GM12878 (cell line): ENCODE measurements at regions not wholly inside any gene's neighbourhood (a gene's known extent, or its start where the extent isn't known, plus 50 kb on each side); places are given as distances from the start of the nearest gene placed in this dataset.

Source experiments
- ATAC-seq: fragments of 200-7000 bp; cut with Tn5 transposase; 3 replicates; pipeline ENCODE4 v1.9.1; 2020; ENCODE audit warnings: mild to moderate bottlenecking, moderate library complexity
- BruUV-seq: library from RNA; stranded (reverse); fragments of 400-500 nt; replicated peaks from 2 replicates; lab custom pipeline; 2021; lab: Mats Ljungman, UMichigan
- CTCF ChIA-PET: fragments of 300-600 bp; sonication (Branson Sonifier 250); formaldehyde crosslinking; extraction: SDS; loops from one replicate; lab custom pipeline; 2021; ENCODE audit warnings: inconsistent platforms; lab: Yijun Ruan, JAX
- POLR2A ChIA-PET: fragments of 350-600 bp; formaldehyde crosslinking; extraction: SDS; loops from one replicate; lab custom pipeline; 2021; ENCODE audit warnings: inconsistent platforms; lab: Charles Lee
- RAD21 ChIA-PET: fragments of 300-600 bp; sonication (Branson Sonifier 250); formaldehyde crosslinking; loops from one replicate; lab custom pipeline; 2023; ENCODE audit warnings: antibody characterized with exemption; ENCODE audit not compliant: unreplicated experiment; lab: Charles Lee
- SMC1A ChIA-PET: fragments of 300-600 bp; sonication (Branson Sonifier 250); formaldehyde crosslinking; loops from one replicate; lab custom pipeline; 2023; ENCODE audit not compliant: unreplicated experiment, uncharacterized antibody; lab: Charles Lee
- DNase-seq: peaks from one replicate; pipeline ENCODE4 v3.0.0-alpha.2; 2011; ENCODE audit warnings: low read depth, low spot score
- FAIRE-seq: peaks from 3 replicates; lab custom pipeline; 2011; peaks lifted over from hg19 to GRCh38; lab: Jason Lieb, UNC
- H2AFZ ChIP-seq: 2 replicates; pipeline ENCODE4 v1.6.0; 2011; ENCODE audit warnings: low read depth, low read length, control low read depth; ENCODE audit not compliant: control insufficient read depth
- H3K27ac ChIP-seq: 2 replicates; pipeline ENCODE4 v1.5.1; 2011; ENCODE audit warnings: control low read depth; ENCODE audit not compliant: control insufficient read depth, insufficient read depth
- H3K27me3 ChIP-seq, 2 experiments: replicated peaks in 1 of 2; 2 replicates each; pipeline versions ENCODE4 v1.6.0 to v1.6.1; 2011; ENCODE audit warnings: low read length in 1 of 2; ENCODE audit not compliant: control insufficient read depth in 2 of 2, insufficient read depth in 2 of 2
- H3K36me3 ChIP-seq, 2 experiments: 2 replicates each; pipeline ENCODE4 v1.5.1; 2011; ENCODE audit warnings: low read length in 1 of 2; ENCODE audit not compliant: control insufficient read depth in 2 of 2, insufficient read depth in 2 of 2
- H3K4me1 ChIP-seq: 2 replicates; pipeline ENCODE4 v1.6.1; 2011; ENCODE audit warnings: mild to moderate bottlenecking, low read length, moderate library complexity, mixed read lengths; ENCODE audit not compliant: control insufficient read depth, insufficient read depth
- H3K4me2 ChIP-seq: 2 replicates; pipeline ENCODE4 v1.6.0; 2011; ENCODE audit warnings: control low read depth; ENCODE audit not compliant: control insufficient read depth, insufficient read depth
- H3K4me3 ChIP-seq: fragments of 200-600 bp; sonication (generic); 2 replicates; pipeline ENCODE4 v1.5.1; 2016
- H3K79me2 ChIP-seq: 2 replicates; pipeline ENCODE4 v1.6.0; 2011; ENCODE audit warnings: low read length; ENCODE audit not compliant: control insufficient read depth, insufficient read depth
- H3K9ac ChIP-seq: 2 replicates; pipeline ENCODE4 v1.8.0; 2011; ENCODE audit warnings: low read length, control low read depth, mixed read lengths; ENCODE audit not compliant: control insufficient read depth, insufficient read depth
- H3K9me3 ChIP-seq: replicated peaks from 3 replicates; pipeline ENCODE4 v1.5.1; 2011; ENCODE audit warnings: mild to moderate bottlenecking, low read length; ENCODE audit not compliant: control insufficient read depth, insufficient read depth
- H4K20me1 ChIP-seq: 2 replicates; pipeline ENCODE4 v1.6.0; 2011; ENCODE audit not compliant: control insufficient read depth, insufficient read depth
- ATF3 ChIP-seq: IDR thresholded peaks from 2 replicates; pipeline ENCODE4 v1.6.1; 2011; ENCODE audit warnings: low read depth, mild to moderate bottlenecking, low read length, moderate library complexity, borderline replicate concordance; ENCODE audit errors: extremely low read depth
- BMI1 ChIP-seq: fragments of 450-650 bp; IDR thresholded peaks from 2 replicates; pipeline ENCODE4 v1.6.1; 2016; ENCODE audit warnings: mild to moderate bottlenecking, moderate library complexity, borderline replicate concordance
- NBN ChIP-seq: fragments of 450-650 bp; IDR thresholded peaks from 2 replicates; pipeline ENCODE4 v1.6.1; 2016
- SUPT20H ChIP-seq: IDR thresholded peaks from 2 replicates; pipeline ENCODE4 v1.6.1; 2011; ENCODE audit warnings: low read depth, mild to moderate bottlenecking, low read length, moderate library complexity, borderline replicate concordance; ENCODE audit not compliant: control insufficient read depth
- WGBS: methylation state at CpG from one replicate; pipeline ENCODE4 v1.1.6; 2016; ENCODE audit warnings: low lambda C conversion rate; ENCODE audit not compliant: insufficient replicate concordance, insufficient coverage; ENCODE audit errors: missing lambda C conversion rate; 5-methylcytosine and 5-hydroxymethylcytosine counted together
- in situ Hi-C: fragments of 300-500 bp; cut with MboI; formaldehyde crosslinking; loops from 9 replicates; pipeline ENCODE4 v1.14.3; 2018; ENCODE audit warnings: mixed read lengths
- intact Hi-C: fragments of 100-400 bp; cut with micrococcal nuclease; formaldehyde crosslinking; loops from one replicate; pipeline ENCODE4 v1.14.2; 2022; ENCODE audit not compliant: unreplicated experiment
- TF ChIP-seq, protein P1 (sequence below): IDR thresholded peaks from 2 replicates; pipeline ENCODE4 v1.6.1; 2012; ENCODE audit warnings: low read depth, low read length, improper control_type of control experiment
- TF ChIP-seq, protein P2 (sequence below): fragments of 450-650 bp; IDR thresholded peaks from 2 replicates; pipeline ENCODE4 v1.6.1; 2016; ENCODE audit warnings: mild to moderate bottlenecking

DNA sequence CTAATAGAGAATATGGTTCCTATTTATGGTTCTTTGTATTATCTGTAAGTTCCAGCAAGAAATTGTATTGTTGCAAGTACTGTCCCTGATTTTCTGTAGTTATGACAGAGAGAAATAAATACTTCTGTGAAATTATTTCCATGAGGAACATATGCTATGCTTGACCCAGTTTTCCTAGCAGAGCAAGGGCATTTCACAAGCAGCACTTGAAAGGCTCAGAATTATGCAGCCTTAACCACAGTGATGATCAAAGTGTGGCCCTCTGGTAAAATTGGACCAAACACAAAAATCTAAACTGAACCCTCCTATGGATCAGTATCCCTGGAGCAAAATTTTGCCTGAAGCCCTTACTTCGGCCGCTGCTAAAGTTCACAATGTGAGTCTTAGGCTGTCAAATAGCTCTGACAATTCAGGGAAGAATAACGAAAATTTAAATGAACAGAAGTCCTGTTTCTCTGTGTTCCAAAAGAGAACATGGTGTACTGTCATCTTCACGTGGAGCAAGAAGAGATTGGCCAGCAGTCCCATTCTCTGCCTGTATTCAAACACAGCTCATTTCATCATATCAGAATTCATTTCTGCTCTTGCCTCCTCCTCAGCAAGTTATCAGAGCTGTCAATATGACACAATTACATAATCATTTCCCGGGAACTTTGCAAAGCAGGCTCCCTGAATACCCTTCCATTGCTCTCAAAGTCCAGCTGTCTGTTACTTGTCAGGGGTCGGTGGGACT is 471.9 kb downstream of the RPS29 start:
- 6% methylated on average over 6 of the region's 6 CpGs for WGBS
- H3K79me2 ChIP-seq = no peaks in the 10 kb centered on the region
- no peaks in the 10 kb centered on the region for H4K20me1 ChIP-seq
- BruUV-seq = no TSS peak
- FAIRE-seq (no peak), DNase-seq (no peak), ATAC-seq (no peak)
- ChIA-PET POLR2A (no interaction called here), RAD21 (no interaction called here), SMC1A (interaction anchor here (1.2 kb wide), 1 partner anchor 97 kb away, joined by 3 read pairs; no protein-coding TSS in a partner anchor), CTCF (interaction anchor here (1.8 kb wide), 1 partner anchor 11 kb away, joined by 5 read pairs; no protein-coding TSS in a partner anchor)
- H2AFZ ChIP-seq = no peak overlapping the region
- intact Hi-C loops = no loop called here
- H3K27ac ChIP-seq = no peak overlapping the region
- no peak overlapping the region for H3K9ac ChIP-seq
- in situ Hi-C loops = no loop called here
- TF ChIP-seq ATF3 = no peak
- TF ChIP-seq BMI1 = no peak
- TF ChIP-seq, protein P1, sequence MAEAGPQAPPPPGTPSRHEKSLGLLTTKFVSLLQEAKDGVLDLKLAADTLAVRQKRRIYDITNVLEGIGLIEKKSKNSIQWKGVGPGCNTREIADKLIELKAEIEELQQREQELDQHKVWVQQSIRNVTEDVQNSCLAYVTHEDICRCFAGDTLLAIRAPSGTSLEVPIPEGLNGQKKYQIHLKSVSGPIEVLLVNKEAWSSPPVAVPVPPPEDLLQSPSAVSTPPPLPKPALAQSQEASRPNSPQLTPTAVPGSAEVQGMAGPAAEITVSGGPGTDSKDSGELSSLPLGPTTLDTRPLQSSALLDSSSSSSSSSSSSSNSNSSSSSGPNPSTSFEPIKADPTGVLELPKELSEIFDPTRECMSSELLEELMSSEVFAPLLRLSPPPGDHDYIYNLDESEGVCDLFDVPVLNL = no peak
- TF ChIP-seq NBN = no peak
- TF ChIP-seq SUPT20H = no peak
- TF ChIP-seq, protein P2, sequence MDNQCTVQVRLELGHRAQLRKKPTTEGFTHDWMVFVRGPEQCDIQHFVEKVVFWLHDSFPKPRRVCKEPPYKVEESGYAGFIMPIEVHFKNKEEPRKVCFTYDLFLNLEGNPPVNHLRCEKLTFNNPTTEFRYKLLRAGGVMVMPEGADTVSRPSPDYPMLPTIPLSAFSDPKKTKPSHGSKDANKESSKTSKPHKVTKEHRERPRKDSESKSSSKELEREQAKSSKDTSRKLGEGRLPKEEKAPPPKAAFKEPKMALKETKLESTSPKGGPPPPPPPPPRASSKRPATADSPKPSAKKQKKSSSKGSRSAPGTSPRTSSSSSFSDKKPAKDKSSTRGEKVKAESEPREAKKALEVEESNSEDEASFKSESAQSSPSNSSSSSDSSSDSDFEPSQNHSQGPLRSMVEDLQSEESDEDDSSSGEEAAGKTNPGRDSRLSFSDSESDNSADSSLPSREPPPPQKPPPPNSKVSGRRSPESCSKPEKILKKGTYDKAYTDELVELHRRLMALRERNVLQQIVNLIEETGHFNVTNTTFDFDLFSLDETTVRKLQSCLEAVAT = no peak
- no peaks in the 10 kb centered on the region for H3K27me3 ChIP-seq
- no peaks in the 10 kb centered on the region for H3K9me3 ChIP-seq
- H3K4me3 ChIP-seq = no peak overlapping the region
- no peak overlapping the region for H3K4me2 ChIP-seq
- H3K4me1 ChIP-seq = no peaks in the 10 kb centered on the region
- H3K36me3 ChIP-seq = no peaks in the 10 kb centered on the region
